HG03175 (cell line): ENCODE measurements at regions not wholly inside any gene's neighbourhood (a gene's known extent, or its start where the extent isn't known, plus 50 kb on each side); places are given as distances from the start of the nearest gene placed in this dataset.

ENCODE experiments used
- ATAC-seq: cut with Tn5 transposase; IDR thresholded peaks from one replicate; pipeline ENCODE4 v1.9.1; 2021; ENCODE audit warnings: mild to moderate bottlenecking, moderate library complexity; ENCODE audit not compliant: unreplicated experiment

DNA sequence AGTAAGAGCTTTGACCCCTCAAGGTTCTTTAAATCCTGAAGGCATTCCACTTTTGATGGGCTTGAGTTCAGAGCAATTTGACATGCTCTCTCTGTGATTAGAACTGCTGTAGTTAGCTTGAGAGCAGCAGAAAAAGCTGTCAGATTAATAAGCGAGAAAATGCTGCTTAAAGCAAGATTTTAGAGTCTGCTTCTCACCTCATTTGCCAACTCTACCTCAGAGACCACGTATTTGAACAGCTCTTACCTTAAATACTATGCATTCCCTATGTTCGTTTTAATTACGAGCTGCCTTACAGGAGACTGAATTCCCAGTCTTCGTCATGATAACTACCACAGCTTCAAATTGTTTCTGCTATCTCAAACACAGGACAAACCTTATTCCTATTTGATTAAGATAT is 253.4 kb downstream of the SLITRK6 start:
- no peak for ATAC-seq

GRCh38 chr13:85544756-85545155 is 254.5 kb downstream of the SLITRK6 start:
- no peak for ATAC-seq

DNA sequence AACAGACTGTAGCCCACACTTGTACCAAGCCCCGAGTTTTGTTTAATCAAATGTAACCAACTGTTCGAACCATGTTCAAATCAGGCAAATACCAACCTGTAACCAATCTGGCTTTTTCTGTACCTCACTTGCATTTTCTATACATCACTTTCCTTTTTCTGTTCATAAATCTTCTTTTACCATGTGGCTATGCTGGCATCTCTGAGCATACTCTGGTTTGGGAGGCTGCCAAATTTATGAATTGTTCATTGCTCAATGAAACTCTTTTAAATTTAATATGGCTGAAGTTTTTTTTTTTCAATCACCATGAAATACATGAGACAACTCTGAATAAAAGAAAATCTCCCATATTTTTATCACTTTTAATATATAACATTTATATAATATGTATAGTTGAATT is 256.1 kb downstream of the SLITRK6 start:
- no peak for ATAC-seq

DNA sequence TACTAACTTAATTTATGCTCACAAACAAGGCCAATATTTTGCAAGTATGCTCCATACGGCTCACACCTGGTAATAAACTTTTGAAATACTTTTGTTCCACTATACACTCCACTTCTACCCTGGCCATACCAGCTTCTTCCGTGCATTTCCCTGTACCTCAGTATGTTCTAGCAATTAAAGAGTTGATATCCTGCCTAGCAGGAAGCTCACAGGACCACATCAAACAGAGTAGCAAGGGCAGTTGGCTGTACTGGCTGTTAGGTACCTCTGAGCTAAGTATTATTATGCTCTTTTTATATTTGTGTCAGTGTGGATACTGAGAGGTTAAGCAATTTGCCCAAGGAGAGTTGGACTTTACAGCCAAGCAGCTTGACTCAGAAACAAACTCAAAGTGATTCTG is 257.7 kb downstream of the SLITRK6 start:
- ATAC-seq, result no peak

- ATAC-seq, result no peak
Observed at GRCh38 chr13:85538957-85539356, 260.3 kb downstream of the SLITRK6 start.

DNA sequence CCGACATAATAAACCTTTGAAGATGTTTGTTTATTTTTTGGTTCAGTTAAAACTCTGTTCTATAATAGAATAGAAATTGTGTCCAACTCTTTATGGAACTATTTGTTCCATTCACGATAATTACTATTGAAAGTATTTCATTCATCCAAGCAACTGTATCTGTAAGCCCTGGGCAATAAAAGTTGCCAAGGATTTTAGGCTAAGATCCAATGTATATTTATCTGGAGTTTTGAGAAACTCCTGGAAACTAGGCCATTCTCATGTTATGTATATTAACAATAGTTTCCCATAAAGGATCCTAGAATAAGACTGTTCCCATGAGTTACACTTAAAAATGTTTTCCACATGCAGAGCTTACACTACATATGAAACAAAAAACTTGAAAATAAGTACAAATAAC is 261.6 kb downstream of the SLITRK6 start:
- ATAC-seq, result no peak

GRCh38 chr13:85536706-85537105 is 262.5 kb downstream of the SLITRK6 start:
- no peak for ATAC-seq

DNA sequence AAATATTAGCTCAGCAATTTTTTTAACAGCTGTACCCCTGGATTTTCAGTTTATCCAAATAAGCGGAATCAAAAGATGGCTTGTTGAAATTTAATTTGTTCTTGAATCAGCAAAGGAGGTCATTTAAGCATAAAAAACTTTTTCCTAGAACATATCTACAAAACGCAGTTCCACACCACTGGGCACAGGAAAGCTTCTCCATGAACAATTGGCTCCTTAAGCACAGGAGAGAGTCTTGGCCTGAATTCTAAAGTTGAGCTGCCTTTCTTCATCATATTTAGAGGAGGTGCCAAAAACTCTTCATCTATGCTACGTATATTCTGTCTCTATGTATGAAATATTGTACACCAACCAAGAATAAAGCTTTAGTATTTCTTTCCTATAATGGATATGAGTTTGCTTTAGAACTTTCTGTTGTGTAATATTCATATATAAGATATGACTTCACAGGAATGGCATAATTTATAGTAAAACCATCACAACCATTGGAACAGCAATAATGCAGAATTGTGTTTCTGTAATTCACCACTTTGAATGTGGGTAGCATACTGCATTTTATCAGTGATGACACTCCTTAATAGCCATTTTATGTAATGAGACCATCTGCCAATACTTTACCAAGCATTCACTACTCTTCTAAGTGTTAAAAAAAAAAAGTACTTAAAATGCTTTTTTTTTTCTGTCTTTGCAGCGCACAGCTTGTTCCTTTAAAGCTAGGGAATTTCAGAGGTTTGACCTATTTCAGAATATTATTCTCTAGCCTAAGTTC is 263.7 kb downstream of the SLITRK6 start:
- ATAC-seq, result no peak

GRCh38 chr13:85533911-85534310 is 265.3 kb downstream of the SLITRK6 start:
- no peak for ATAC-seq

DNA sequence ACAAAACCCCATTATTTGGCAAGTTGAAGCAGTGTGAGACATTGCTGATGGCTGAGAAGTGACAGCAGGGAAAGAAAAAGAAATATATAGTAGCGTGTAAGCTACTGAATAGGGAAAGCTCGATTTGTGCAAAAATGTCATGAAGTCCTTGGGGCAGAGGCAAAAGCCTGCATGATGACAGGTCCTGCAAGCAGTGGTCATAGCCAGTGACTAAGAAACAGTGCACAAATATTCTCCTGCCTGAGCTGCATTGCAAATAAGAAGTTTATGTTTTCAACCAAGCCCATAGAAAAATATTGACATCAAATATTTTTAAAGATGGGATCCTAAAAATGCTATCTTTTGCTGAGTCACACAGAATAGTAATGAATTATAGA is 270.0 kb downstream of the SLITRK6 start:
- no peak for ATAC-seq

- ATAC-seq, result no peak
Observed at GRCh38 chr13:85528491-85529217, 270.6 kb downstream of the SLITRK6 start.

DNA sequence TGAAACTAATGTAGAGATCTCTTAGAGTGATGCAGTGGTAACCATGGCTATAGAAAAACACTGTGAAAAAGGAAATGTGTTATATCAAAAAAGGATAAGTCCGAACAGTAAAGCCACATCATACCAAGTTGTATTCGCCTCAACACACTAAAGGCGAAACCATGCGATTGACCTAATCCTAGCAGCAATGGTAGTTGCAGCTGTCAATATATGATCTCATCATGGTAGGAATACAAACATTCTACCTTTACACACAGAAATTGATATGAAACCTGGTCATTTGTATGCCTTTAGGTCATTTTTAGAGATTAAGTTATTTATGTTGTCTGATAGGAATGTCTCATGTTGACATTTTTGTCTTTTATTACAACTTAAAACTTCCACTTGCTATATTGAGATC is 271.9 kb downstream of the SLITRK6 start:
- no peak for ATAC-seq

DNA sequence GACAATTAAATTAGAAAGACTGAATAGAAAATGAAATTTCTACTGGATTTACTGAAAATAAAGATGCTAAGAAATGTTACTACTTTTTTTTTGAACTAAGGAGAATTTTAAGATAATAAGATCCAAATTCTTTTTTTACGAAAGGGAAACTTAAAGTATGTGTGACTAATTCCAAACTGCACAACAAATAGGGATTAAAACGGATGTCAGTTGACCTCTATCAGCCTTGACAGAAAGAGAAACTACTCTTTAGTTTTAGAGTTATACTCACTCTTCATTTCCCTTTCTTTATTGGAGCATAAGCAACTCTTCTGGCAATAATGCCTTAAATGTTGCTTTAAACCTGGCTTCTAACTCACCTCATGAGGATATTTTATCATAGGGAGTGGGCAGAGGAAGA is 273.8 kb downstream of the SLITRK6 start:
- ATAC-seq, result no peak

DNA sequence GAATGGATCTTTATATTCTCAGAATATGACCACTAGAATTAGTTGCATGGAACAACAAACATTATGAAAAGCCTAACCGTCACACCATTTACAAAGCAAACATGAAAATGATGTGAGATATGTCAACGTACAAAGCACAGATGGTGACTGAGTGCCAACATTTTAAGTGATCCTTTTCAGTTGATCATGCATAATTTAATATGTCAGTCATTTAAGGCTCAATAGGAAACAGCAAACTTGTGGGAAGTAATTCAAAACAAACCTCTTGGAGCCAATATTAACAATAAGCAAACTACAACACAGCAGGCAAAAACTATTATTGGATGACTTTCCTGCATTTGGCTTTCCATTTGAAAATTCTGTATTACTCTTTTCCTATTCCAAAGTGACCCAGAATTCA is 277.6 kb downstream of the SLITRK6 start:
- ATAC-seq, result no peak

- ATAC-seq, result no peak
Observed at GRCh38 chr13:85520445-85520844, 278.8 kb downstream of the SLITRK6 start.

GRCh38 chr13:85519363-85519762 is 279.9 kb downstream of the SLITRK6 start:
- ATAC-seq, result no peak

DNA sequence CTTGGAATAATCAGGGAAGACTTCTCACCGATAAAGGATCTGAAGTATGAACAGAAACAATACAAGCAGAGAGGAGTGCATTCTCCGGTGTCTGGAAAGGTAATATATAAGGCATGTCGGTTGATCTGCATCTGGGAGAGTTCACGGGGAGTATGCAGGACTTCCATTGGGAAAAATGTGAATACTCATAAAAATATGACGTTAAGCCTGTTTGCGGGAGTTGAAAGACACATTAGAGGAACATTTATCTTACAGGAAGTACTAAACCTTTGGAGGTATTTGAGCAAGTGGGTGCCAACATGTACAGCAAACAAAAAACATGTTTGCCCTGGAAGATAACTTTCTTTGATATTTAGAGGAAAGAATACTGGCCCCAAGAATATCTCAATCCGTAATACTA is 286.8 kb downstream of the SLITRK6 start:
- ATAC-seq, result no peak

DNA sequence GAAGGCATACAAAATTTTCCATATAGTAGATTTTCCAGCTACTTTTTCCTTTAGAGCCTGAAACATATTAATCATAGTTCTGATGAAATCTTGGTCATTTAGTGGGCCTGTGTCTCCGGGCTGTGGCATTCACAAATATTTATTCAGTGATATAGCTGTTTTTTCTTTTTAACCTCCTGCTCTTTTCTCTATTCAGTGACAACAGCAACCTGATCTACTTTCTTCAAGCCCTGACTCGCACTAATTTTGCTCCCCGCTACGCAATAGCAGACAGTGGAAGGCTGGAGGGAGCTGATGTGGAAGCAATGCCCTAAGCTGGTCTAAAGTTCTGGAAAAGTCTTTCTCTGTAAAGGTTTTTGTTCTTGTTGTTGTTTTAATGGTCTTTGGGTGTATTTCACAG is 289.7 kb downstream of the SLITRK6 start:
- ATAC-seq, result no peak

GRCh38 chr13:85508683-85509329 is 290.4 kb downstream of the SLITRK6 start:
- ATAC-seq, result no peak

GRCh38 chr13:85503797-85504196 is 295.4 kb downstream of the SLITRK6 start:
- no peak for ATAC-seq

DNA sequence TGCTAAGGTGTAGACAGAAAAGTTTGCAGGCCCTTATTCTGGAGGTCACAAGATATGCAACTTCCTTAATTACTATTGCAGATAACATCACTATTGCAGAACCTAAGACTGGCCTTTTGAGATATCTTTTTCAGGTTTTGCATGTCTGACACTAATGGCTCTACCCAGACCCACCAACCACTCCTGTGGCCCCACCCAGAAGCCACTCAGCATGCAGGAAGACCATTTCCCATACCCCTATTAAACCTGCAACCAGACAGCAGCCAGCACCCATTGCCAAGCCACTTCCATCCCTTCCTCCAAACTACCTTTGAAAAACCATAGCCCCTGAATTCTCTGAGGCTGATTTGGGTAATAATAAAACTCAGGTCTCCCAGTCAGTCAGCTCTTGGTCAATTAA is 297.6 kb downstream of the SLITRK6 start:
- ATAC-seq, result no peak

- ATAC-seq, result no peak
Observed at GRCh38 chr13:85500696-85501256, 298.4 kb downstream of the SLITRK6 start.
